Left ventricle myocardium inferior (tissue), 1 donor: ENCODE measurements at regions not wholly inside any gene's neighbourhood (a gene's known extent, or its start where the extent isn't known, plus 50 kb on each side); places are given as distances from the start of the nearest gene placed in this dataset.
"Not testable (repeated sequence)": the region's sequence is repeated elsewhere in the genome, so short reads cannot be mapped to it uniquely, and the experiment has no call there.

Experiments used
- DNase-seq: peaks from one replicate; pipeline ENCODE4 v3.0.0-alpha.2; 2020
- H3K27ac ChIP-seq: fragments of 200-600 bp; replicated peaks from 2 replicates; pipeline ENCODE4 v1.8.0; 2021
- H3K27me3 ChIP-seq: fragments of 200-600 bp; 2 replicates; pipeline ENCODE4 v1.8.0; 2021; ENCODE audit warnings: low read depth
- H3K36me3 ChIP-seq: fragments of 200-600 bp; 2 replicates; pipeline ENCODE4 v1.8.0; 2021
- H3K4me1 ChIP-seq: fragments of 200-600 bp; 2 replicates; pipeline ENCODE4 v1.8.0; 2021
- H3K4me3 ChIP-seq: fragments of 200-600 bp; 2 replicates; pipeline ENCODE4 v1.8.0; 2021; ENCODE audit warnings: mild to moderate bottlenecking, moderate library complexity
- H3K9me3 ChIP-seq: fragments of 200-600 bp; replicated peaks from 2 replicates; pipeline ENCODE4 v1.8.0; 2021
- intact Hi-C: fragments of 100-400 bp; cut with micrococcal nuclease; formaldehyde crosslinking; loops from one replicate; pipeline ENCODE4 v1.11.0; 2022
- TF ChIP-seq, protein P1 (sequence below): fragments of 200-600 bp; IDR thresholded peaks from 2 replicates; pipeline ENCODE4 v1.8.0; 2021; ENCODE audit warnings: antibody characterized with exemption, mild to moderate bottlenecking, borderline replicate concordance
- donor health status: DM: no; HTN: yes; CAD: no; lungs with severe emphysema.

DNA sequence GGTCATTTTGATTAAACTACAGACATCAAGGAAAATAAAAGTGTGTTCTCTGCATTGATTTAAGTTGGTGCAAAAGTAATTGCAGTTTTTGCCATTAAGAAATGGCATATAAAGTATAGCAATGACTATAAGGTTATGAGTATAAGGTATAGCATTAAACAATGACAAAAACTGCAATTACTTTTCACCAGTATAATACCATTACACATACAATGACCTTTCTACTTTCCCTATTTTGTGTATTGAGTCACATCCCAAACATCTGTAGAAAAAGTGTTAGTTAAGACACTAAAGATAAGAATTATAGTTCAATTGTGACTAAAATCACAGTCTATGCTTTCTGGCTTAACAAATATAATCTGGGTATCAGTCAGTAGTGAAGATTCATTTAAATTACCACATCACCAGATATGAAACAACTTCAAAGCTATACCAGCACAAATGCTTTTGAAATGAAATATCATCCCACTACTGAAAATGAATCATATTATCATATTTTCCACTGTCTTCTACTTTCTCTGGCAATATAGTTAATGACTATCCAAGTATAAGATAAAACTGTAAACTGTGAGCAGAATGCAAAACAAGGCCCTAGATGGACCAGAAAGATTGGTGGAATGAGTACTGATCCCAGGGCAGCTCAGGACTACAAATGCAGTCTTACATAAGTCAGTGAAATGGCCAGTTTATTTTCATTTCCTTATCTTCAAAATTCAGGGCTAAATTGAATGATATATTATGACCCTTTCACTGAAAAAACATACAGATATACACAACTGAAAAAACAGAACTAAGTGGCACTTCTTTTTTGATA, 241.1 kb downstream of the ANTXR2 start:
- no peak for DNase-seq
- H3K9me3 ChIP-seq = peaks cover 3% of the 10 kb centered on the region
- no peak overlapping the region for H3K4me3 ChIP-seq
- H3K4me1 ChIP-seq = no peaks in the 10 kb centered on the region
- no peak overlapping the region for H3K27ac ChIP-seq
- intact Hi-C loops = no loop called here
- H3K27me3 ChIP-seq = no peaks in the 10 kb centered on the region
- H3K36me3 ChIP-seq = no peaks in the 10 kb centered on the region
- TF ChIP-seq, protein P1, sequence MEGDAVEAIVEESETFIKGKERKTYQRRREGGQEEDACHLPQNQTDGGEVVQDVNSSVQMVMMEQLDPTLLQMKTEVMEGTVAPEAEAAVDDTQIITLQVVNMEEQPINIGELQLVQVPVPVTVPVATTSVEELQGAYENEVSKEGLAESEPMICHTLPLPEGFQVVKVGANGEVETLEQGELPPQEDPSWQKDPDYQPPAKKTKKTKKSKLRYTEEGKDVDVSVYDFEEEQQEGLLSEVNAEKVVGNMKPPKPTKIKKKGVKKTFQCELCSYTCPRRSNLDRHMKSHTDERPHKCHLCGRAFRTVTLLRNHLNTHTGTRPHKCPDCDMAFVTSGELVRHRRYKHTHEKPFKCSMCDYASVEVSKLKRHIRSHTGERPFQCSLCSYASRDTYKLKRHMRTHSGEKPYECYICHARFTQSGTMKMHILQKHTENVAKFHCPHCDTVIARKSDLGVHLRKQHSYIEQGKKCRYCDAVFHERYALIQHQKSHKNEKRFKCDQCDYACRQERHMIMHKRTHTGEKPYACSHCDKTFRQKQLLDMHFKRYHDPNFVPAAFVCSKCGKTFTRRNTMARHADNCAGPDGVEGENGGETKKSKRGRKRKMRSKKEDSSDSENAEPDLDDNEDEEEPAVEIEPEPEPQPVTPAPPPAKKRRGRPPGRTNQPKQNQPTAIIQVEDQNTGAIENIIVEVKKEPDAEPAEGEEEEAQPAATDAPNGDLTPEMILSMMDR = no peak

DNA sequence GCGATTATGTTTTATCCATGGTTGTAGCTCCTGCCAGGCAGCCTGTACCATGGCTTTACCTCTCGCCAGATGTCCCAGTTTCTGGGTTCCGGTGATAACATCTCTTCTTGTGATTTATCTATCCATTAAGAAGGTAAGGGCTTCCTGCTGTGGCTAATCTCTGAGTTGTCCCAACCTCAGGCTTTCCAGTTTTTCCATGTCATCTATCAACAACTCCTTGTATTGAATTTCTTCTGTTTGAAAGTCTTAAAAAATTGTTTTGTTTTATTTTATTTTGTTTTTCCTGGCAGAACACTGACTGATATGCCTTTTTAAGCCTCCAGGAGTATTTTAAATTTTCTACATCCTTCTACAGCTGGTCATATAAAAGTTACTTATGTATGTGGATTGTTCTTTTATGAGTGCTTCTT, 241.9 kb downstream of the ANTXR2 start:
- Histone ChIP-seq H3K27me3 (no peaks in the 10 kb centered on the region), H3K9me3 (no peaks in the 10 kb centered on the region), H3K27ac (no peak overlapping the region), H3K4me1 (no peaks in the 10 kb centered on the region), H3K36me3 (no peaks in the 10 kb centered on the region), H3K4me3 (no peak overlapping the region)
- no peak for DNase-seq
- intact Hi-C loops = no loop called here
- TF ChIP-seq, protein P1 = no peak

DNA sequence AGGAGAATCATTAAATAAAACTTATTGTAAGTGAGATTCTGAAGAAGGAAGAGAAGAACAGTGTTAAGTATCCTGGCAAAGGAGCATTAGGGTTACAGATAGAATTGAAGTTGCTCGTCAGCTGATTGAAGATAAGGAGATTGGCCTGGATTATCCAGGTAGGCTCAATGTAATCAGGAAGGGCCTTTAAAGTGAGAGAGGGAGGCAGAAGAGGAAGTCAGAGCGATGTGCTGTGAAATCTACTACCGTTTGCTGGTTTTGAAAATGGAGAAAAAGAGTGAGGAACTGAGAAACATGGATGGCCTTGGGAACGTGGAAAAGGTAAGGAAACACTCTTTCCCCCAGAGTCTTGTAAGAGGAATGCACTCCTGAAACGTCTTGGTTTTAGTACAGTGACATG, 245.7 kb downstream of the ANTXR2 start:
- H3K4me3 ChIP-seq = no peak overlapping the region
- H3K36me3 ChIP-seq = no peaks in the 10 kb centered on the region
- no peak overlapping the region for H3K27ac ChIP-seq
- no peaks in the 10 kb centered on the region for H3K27me3 ChIP-seq
- H3K4me1 ChIP-seq = no peaks in the 10 kb centered on the region
- DNase-seq = no peak
- TF ChIP-seq, protein P1 = no peak
- H3K9me3 ChIP-seq = no peaks in the 10 kb centered on the region
- intact Hi-C loops = no loop called here

DNA sequence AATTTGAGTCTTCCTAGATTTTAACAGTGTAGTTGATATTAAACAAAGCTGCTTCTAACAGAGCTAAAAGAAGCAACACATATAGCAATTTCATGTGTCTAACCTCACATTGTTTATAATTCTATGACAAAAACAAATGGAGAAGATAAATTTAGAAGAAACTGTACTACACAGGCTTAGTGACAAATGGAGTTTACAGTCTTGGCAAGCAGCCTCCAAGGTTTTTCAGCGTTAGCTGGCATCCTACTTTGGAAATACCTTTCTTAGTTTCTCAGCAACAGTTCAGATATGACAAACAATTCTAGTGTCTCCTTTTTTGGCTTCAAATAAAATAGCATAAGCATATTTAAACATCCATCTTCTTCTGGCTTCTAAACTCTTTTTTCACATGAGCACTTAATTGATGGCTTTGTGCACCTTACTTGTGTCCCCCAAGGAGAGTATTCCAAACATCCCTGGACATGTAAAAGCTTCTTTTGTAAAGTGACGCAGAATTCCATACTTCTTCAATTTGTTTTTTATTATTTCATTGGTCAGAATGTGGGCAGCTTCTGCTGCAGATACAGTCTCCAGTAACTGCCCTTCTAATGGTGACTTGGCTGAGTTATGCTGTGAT, 249.8 kb downstream of the ANTXR2 start:
- Histone ChIP-seq H3K4me1 (no peaks in the 10 kb centered on the region), H3K27ac (no peak overlapping the region)
- TF ChIP-seq, protein P1 = no peak

DNA sequence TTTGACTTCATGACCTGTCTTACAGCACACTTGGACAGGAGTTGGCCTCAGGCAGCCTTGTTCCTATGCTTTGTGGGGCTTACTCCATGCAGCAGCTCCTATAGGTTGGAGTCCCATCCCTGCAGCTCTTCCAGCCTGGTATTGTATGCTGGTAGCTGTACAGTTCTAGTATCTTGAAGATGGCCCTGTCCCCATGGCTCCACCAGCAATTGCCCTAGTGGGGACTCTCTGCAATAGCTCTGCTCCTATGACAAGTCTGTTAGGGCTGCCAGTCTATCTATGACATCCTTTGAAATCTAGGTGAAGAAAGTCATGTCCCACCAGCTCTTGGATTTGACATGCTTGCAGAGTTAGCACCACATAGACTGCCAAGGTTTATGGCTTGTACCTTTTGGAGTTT, 252.6 kb downstream of the ANTXR2 start:
- H3K9me3 ChIP-seq = peaks cover 18% of the 10 kb centered on the region
- intact Hi-C loops = no loop called here
- no peak for DNase-seq
- H3K27ac ChIP-seq = no peak overlapping the region
- no peak overlapping the region for H3K4me3 ChIP-seq
- TF ChIP-seq, protein P1 = no peak
- no peaks in the 10 kb centered on the region for H3K27me3 ChIP-seq
- H3K4me1 ChIP-seq = no peaks in the 10 kb centered on the region
- no peaks in the 10 kb centered on the region for H3K36me3 ChIP-seq

More for the DNA sequence above, 249.8 kb downstream of the ANTXR2 start:
- no peak for DNase-seq
- no peaks in the 10 kb centered on the region for H3K27me3 ChIP-seq
- no peaks in the 10 kb centered on the region for H3K36me3 ChIP-seq
- intact Hi-C loops = no loop called here
- no peak overlapping the region for H3K4me3 ChIP-seq
- H3K9me3 ChIP-seq = no peaks in the 10 kb centered on the region

DNA sequence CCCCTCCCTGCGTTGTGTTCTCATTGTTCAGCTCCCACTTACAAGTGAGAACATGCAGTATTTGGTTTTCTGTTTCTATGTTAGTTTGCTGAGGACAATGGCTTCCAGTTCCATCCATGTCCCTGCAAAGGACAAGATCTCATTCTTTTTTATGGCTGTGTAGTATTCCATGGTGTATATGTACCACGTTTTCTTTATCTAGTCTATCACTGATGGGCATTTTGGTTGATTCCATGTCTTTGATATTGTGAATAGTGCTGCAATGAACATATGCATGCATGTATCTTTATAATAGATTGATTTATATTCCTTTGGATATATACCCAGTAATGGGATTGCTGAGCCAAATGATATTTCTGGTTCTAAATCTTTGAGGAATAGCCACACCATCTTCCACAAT, 265.1 kb downstream of the ANTXR2 start:
- intact Hi-C loops, H3K4me3 ChIP-seq, H3K4me1 ChIP-seq, DNase-seq, H3K27me3 ChIP-seq, H3K36me3 ChIP-seq, H3K27ac ChIP-seq: not testable (repeated sequence)
- peaks cover 13% of the 10 kb centered on the region for H3K9me3 ChIP-seq
